ENCODE measurements at regions not wholly inside any gene's neighbourhood (a gene's known extent, or its start where the extent isn't known, plus 50 kb on each side); places are given as distances from the start of the nearest gene placed in this dataset.
"Not testable (repeated sequence)": the region's sequence is repeated elsewhere in the genome, so short reads cannot be mapped to it uniquely, and the experiment has no call there.

DNA sequence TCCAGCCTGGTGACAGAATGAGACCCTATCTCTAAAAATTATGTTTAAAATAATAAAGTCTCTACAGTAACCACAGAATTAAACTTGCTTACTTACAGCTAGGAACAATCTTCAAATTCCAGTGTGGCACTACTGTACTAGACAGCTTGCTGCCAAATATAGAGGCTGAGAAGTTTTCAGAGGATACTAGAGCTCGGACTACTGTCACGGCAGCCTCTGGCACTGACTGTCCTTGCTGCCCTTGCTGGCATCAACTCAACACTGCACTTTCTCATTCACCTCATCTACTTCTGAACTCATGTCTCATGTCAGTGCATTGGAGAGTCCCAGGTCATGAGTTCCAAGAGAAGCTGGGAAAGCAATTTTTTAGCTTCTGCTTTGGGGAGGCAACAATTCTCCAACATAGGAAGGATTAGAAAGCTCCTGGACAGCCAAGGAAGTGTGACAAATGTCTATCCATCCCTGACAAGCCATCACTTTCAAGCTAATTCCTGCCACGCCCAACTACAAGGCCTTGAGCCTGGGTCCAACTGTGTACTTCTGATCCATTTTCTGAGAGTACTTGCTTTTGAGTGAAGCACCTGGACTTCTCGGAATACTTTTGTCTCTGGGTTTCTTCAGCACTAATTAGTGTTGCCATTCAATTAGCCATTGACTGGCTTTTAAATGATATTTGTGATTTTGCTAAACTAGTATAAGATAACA is 98.6 kb upstream of the NR3C2 start:
- peaks cover 3 to 8% (median 5%) of the 10 kb centered on the region in 11 experiments for H3K9me3 ChIP-seq (replicated peaks in 1 of 11)
- H4K20me1 ChIP-seq: no peaks in the 10 kb centered on the region
- H3K4me2 ChIP-seq: no peak overlapping the region
- no peak overlapping the region for H3K27ac ChIP-seq
- TF ChIP-seq Cebpa-rat (IDR thresholded peaks at IDR 0.05): no peak
- no peak overlapping the region for H3K4me3 ChIP-seq
- no peaks in the 10 kb centered on the region for H3K4me1 ChIP-seq
- no peaks in the 10 kb centered on the region for H3K27me3 ChIP-seq
- no peaks in the 10 kb centered on the region for H3K36me3 ChIP-seq
- no peak overlapping the region for H3K9ac ChIP-seq

DNA sequence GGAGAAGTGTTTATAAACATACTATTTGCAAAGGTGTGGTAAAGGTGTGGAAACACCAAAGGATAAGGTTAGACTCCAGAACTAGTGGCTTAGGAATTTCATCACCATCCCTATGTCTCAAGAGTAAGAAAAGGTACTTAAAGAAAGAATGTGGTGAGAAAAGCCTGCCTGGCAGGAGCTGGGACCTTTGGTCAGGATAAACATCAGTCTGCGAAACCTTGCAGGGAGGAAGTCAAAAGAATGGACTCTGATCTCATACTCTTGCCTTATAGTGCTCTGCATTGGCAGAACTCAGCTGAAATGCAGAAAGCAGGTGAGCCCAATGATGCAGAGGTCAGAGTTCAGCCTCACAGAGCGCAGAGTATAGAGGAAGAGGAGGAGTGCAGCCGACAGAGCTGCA is 97.2 kb upstream of the NR3C2 start:
- TF ChIP-seq Cebpa-rat (IDR thresholded peaks at IDR 0.05): no peak
- Histone ChIP-seq H3K4me2 (no peak overlapping the region), H3K9ac (no peak overlapping the region), H3K36me3 (no peaks in the 10 kb centered on the region), H3K4me3 (no peak overlapping the region), H3K4me1 (no peaks in the 10 kb centered on the region), H3K27me3 (no peaks in the 10 kb centered on the region), H3K9me3 (replicated peaks in 1 of 11) (peaks cover 17 to 22% (median 19%) of the 10 kb centered on the region in 11 experiments), H4K20me1 (no peaks in the 10 kb centered on the region), H3K27ac (no peak overlapping the region)

DNA sequence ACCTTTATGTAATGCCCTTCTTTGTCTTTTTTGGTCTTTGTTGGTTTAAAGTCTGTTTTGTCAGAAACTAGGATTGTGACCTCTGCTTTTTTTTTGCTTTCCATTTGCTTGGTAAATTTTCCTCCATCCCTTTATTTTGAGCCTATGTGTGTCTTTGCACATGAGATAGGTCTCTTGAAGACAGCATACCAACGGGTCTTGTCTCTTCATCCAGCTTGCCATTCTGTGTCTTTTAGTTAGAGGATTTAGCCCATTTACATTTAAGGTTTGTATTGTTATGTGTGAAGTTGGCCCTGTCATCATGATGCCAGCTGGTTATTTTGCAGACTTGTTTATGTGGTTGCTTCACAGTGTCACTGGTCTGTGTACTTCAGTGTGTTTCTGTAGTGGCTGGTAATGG is 91.6 kb upstream of the NR3C2 start:
- H4K20me1 ChIP-seq, H3K4me1 ChIP-seq, H3K4me2 ChIP-seq, H3K9ac ChIP-seq, H3K27ac ChIP-seq, H3K36me3 ChIP-seq, H3K27me3 ChIP-seq, H3K4me3 ChIP-seq: not testable (repeated sequence)
- peaks cover 42 to 60% (median 48%) of the 10 kb centered on the region in 11 experiments for H3K9me3 ChIP-seq (replicated peaks in 1 of 11)

DNA sequence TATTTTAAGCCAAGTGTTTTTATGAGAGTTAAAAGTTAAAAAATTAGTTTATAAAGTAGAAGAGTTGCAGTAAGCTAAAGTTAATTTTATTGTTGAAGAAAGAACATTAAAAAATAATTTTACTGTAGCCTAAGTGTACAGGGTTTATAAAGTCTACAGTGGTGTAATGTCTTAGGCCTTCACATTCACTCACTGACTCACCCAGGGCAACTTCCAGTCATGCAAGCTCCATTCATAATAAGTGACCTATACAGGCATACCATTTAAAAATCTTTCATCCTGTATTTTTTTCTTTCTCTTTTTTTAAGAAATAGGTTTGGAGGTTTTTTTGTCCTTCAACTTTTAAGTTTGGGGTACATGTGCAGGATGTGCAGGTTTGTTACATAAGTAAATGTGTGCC is 87.9 kb upstream of the NR3C2 start:
- no peak for TF ChIP-seq Cebpa-rat (IDR thresholded peaks at IDR 0.05)
- Histone ChIP-seq H3K27me3 (no peaks in the 10 kb centered on the region), H3K27ac (no peak overlapping the region), H3K9me3 (replicated peaks in 1 of 11) (peaks cover 31 to 48% (median 37%) of the 10 kb centered on the region in 11 experiments), H3K4me3 (no peak overlapping the region), H3K9ac (no peak overlapping the region), H3K36me3 (no peaks in the 10 kb centered on the region), H3K4me2 (no peak overlapping the region), H3K4me1 (no peaks in the 10 kb centered on the region), H4K20me1 (no peaks in the 10 kb centered on the region)

DNA sequence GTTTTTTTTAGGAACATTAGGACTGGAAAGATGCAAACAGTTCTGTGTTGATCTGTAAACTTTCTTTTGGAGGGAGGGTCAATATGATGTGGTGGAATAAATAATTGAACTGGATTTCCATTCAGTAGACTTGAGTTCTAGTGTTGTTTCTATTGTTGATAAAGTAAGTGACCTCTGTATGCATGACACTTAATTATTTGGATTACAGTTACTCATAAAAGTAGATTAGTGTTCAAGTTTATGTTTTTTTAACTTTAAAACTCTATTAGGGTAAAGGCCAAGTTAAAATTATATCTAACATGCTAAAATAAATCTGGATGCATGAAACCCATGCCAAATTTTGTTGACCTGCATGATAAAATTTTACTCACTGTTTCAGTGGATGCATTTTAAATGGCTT is 85.4 kb upstream of the NR3C2 start:
- no peak for TF ChIP-seq Cebpa-rat (IDR thresholded peaks at IDR 0.05)
- peaks cover 5 to 22% (median 12%) of the 10 kb centered on the region in 11 experiments; a peak in 21 of 22 replicates for H3K9me3 ChIP-seq (replicated peaks in 1 of 11)
- H3K27me3 ChIP-seq: no peaks in the 10 kb centered on the region
- H3K4me3 ChIP-seq: no peak overlapping the region
- no peak overlapping the region for H3K4me2 ChIP-seq
- H4K20me1 ChIP-seq: no peaks in the 10 kb centered on the region
- H3K9ac ChIP-seq: no peak overlapping the region
- H3K36me3 ChIP-seq: no peaks in the 10 kb centered on the region
- no peaks in the 10 kb centered on the region for H3K4me1 ChIP-seq
- no peak overlapping the region for H3K27ac ChIP-seq

DNA sequence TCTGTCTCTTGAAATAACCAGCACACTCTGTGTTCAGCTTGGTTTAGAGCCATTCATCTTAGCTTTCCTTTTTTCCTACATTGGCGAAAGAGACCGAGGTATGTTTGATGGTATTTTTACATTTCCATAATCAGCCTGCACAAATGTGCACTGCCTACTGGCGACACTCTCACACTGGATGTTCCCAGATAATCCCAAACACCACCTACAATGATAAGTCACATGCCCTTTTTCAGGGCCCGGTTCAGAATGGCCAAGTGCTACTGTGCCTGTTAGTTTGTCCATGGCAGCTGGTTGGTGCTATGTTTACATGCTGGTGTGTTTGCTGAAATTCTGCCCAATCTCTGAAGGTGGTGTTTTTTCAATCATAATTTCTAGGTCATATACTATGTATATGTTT is 80.8 kb upstream of the NR3C2 start:
- no peaks in the 10 kb centered on the region for H4K20me1 ChIP-seq
- H3K36me3 ChIP-seq: no peaks in the 10 kb centered on the region
- H3K4me2 ChIP-seq: no peak overlapping the region
- H3K27me3 ChIP-seq: no peaks in the 10 kb centered on the region
- H3K9me3 ChIP-seq (replicated peaks in 1 of 11): no peaks in the 10 kb centered on the region
- no peaks in the 10 kb centered on the region for H3K4me1 ChIP-seq
- H3K27ac ChIP-seq: no peak overlapping the region
- no peak overlapping the region for H3K9ac ChIP-seq
- no peak overlapping the region for H3K4me3 ChIP-seq
- no peak for TF ChIP-seq Cebpa-rat (IDR thresholded peaks at IDR 0.05)

DNA sequence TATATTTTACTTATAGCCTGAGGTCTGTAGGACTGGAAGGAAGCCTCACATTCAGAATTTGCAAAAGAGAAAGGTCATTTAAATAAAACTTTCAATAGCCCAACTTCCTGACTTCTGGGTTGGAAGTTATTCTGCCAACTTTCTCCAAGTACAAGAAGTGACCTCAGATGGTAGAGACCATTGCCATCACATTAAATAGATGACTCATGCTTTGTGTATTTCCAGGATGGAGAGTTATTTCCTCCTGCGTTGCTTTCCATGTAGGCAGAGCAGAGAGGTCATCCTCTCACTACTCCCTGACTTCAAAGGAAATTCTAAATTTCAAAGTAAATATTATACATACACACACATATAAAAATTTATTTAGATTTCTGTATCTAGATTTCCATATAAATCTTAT is 73.0 kb upstream of the NR3C2 start:
- Histone ChIP-seq H3K27ac (no peak overlapping the region; a peak in 1 of 22 replicates), H3K4me2 (no peak overlapping the region), H3K36me3 (no peaks in the 10 kb centered on the region)

DNA sequence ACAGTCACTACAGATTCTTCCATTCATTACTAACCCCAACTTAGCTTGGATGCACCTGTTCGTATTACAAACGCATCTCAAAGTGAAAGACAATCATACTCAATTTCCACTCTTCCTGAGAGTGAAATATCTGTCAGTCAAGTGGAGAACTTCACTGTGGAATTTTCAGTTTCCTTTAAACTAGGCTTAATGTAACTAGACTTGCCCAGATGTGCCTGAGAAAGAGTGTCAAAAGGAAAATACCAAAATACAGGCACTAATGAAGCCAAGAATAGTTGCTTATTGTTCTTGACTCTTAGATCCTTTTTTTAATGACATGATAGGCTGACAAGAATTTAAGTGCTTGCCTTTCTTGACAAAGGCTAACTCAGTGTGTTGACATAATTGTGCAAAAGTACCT is 72.4 kb upstream of the NR3C2 start:
- Histone ChIP-seq H4K20me1 (no peaks in the 10 kb centered on the region), H3K27ac (no peak overlapping the region), H3K27me3 (no peaks in the 10 kb centered on the region), H3K36me3 (no peaks in the 10 kb centered on the region), H3K4me3 (no peak overlapping the region), H3K9me3 (replicated peaks in 1 of 11) (no peaks in the 10 kb centered on the region), H3K4me2 (no peak overlapping the region), H3K4me1 (no peaks in the 10 kb centered on the region), H3K9ac (no peak overlapping the region)
- no peak for TF ChIP-seq Cebpa-rat (IDR thresholded peaks at IDR 0.05)

More for the DNA sequence above, 73.0 kb upstream of the NR3C2 start:
- no peak for TF ChIP-seq Cebpa-rat (IDR thresholded peaks at IDR 0.05)
- Histone ChIP-seq H3K4me1 (no peaks in the 10 kb centered on the region), H3K4me3 (no peak overlapping the region), H3K9me3 (replicated peaks in 1 of 11) (no peaks in the 10 kb centered on the region), H4K20me1 (no peaks in the 10 kb centered on the region), H3K9ac (no peak overlapping the region), H3K27me3 (no peaks in the 10 kb centered on the region)

DNA sequence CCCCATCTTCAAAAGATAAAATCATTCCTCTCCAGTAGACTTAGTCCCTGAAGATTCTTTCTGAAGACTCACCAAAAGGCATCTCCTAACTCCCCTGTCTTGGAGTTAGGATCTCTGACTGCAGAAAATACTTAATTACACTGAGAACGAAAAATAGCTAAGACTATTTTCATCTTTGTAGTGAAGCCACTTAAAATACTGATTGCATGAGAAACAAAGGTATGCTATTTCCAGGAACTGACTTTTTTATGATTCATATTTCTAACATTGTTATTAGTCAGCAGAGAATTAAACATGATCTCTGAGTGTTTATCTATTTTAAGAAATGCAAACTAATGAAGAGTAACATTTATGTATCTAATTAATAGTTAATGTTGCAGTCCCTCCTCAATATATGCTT is 71.8 kb upstream of the NR3C2 start:
- H4K20me1 ChIP-seq: no peaks in the 10 kb centered on the region
- TF ChIP-seq Cebpa-rat (IDR thresholded peaks at IDR 0.05): no peak
- no peaks in the 10 kb centered on the region for H3K4me1 ChIP-seq
- no peak overlapping the region for H3K27ac ChIP-seq
- H3K27me3 ChIP-seq: no peaks in the 10 kb centered on the region
- no peak overlapping the region for H3K4me3 ChIP-seq
- H3K36me3 ChIP-seq: no peaks in the 10 kb centered on the region
- H3K4me2 ChIP-seq: no peak overlapping the region
- H3K9me3 ChIP-seq (replicated peaks in 1 of 11): no peaks in the 10 kb centered on the region
- no peak overlapping the region for H3K9ac ChIP-seq

DNA sequence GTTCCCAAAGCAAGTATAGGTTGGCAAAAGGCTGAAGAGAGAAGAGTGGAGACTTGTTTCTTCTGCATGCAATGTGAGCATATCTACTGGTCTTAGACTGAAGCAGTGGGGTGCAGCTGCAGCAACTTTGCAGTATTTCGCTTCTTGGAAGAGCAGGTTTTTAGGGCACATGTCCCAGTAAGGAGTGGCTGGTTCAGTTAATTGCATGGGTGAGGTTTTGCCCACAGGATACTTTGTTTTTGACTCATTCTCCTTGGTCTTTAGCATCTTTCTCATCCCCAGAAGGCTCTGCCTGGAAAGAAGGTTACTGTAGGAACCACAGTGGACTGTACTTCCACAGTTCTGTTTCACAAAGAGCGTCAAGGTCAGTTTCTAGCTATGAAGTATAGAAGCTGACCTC is 68.0 kb upstream of the NR3C2 start:
- Histone ChIP-seq H3K4me2 (no peak overlapping the region), H3K4me3 (no peak overlapping the region)
- TF ChIP-seq Cebpa-rat (IDR thresholded peaks at IDR 0.05): no peak

More for the DNA sequence above, 68.0 kb upstream of the NR3C2 start:
- Histone ChIP-seq H3K36me3 (no peaks in the 10 kb centered on the region), H3K9ac (no peak overlapping the region), H3K9me3 (replicated peaks in 1 of 11) (no peaks in the 10 kb centered on the region), H3K27me3 (no peaks in the 10 kb centered on the region), H3K4me1 (no peaks in the 10 kb centered on the region), H3K27ac (no peak overlapping the region), H4K20me1 (no peaks in the 10 kb centered on the region)
